ENCODE measurements at regions not wholly inside any gene's neighbourhood (a gene's known extent, or its start where the extent isn't known, plus 50 kb on each side); places are given as distances from the start of the nearest gene placed in this dataset.
"Not testable (repeated sequence)": the region's sequence is repeated elsewhere in the genome, so short reads cannot be mapped to it uniquely, and the experiment has no call there.

DNA sequence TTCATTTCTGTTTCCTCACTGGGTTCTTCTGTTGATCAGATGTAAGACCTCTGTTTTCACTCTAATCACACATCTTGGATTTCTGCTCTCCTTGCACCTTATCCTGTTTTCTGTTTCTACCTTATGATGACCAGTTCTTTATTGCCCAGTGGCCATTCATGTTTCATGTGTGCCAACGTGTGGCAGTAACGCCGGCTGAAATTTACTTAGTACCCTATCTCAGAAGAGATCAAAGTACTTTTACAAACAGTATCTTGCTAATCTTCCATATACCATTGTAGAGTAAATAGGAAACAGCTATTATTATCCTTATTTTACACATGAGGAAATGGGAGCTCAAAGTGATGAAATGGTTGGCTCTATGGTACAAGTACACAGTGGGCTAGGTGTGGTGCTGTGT lies 74.0 kb downstream of the GATA3 start:
- DNase-seq: no peak

DNA sequence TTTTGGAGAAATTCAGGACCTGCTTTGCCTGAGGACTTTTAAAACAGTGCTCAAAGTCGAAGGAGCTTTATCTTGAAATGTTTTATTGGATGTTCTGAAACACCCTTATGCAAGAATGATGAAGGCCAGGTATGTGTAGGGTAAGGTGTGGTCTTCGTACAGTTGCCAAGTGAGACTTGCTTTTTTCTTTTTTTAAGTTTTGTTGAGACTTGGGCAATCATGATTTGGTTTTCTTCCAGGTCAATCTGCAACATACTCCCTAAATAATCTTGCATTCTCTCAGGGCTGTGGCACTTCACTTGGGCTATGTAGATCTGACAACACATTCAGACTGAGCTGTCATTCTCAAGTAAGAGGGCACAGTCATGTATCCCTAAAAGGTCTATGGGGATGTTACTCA lies 75.0 kb downstream of the GATA3 start:
- DNase-seq: no peak

DNA sequence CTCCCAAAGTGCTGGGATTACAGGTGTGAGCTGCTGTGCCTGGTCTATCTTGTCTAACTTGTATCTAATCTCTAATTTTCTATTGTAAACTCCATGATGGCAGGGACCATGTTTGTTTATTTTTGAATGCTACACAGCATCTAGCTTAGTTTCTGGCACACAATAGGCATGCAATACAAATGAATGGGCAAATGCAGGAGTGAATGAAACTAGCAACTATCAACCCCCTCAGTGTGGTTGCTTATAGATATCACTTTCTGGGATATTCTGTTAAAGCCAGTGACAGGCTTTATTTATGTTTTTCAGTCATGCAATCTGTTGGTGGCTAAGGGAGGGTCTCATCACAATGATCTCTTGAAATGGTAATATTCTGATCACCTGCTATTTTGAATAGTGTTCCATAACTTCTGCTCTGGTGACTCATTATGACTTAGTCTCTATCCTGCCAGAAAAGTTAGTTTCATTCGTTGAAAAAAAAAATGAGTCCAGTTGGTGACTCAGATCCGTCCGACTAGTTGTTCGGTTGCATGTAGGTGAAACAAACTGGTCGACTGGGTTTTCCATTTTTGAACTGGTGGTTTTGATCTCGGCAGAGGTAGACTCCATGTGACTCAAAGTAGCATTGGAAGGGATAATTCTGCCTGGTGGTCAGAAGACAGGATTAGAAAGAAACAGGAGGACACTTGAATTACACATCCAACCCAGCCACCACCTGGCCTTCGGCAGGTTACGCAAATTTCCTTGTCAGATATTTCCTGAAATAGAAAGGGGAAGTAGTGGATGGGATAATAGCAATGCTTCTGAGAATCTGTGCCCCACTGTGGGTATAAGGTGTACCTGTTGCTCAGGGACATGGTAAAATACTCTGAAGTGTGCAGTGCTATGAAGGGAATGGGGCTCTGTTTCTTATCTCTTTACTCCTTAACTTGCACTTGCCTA lies 76.8 kb downstream of the GATA3 start:
- no peak for DNase-seq

DNA sequence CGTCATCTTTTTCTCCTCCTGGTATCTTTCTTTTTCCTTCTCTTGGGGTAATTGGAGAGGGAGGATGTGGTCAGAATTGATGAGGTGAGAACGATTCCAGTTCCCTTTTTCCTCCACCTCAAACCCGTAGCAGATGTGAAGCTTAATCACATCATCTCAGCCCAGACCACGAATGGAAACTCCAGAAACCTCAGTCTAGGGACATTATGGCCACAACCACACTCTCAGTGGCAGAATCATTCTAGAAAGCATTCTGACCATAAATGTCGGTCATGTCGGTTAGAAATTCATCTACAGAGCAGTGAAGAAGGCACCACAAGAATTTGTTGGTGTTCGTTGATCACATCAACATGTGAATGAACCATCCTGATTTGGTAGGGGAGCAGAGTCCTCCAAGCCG lies 78.7 kb downstream of the GATA3 start:
- DNase-seq: no peak

DNA sequence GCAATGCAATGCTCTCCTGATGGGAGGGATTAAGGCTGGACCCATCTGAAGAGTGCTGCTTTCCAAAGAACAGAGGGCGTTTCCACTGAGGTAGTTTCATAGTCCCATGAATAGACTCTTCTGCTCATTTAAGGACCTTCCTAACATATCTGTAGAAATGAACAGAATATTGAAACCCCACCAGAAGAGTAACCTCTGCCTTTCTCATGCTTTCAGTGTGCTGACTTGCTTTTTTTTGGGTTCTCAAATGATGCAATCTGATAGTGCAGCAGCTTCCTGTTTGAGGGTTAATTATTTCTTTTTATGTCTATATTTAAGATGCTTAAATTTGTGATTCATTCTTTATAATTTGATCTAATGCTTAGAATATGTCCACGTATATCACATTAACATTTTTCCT lies 82.2 kb downstream of the GATA3 start:
- no peak for DNase-seq

DNA sequence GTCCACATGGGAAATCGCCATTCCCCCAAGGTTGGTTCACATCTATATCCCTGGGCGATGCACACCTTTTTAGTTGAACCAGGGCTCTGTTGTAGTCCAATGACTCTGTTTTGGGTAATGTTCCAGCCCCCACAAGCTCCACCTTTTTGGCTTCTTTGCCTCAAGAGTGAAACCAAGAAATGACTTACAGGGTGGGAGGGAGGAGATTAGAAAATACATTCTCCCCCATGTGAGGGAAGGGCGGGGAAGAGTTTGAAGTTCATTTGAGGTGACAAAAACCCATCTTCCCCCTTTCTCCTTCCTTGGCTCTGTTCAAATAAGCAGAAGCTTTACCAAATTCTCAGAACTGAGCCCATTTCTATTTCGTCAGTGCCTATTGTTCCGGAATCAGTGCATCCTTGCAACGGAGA lies 82.8 kb downstream of the GATA3 start:
- DNase-seq: peak; percentile 18

DNA sequence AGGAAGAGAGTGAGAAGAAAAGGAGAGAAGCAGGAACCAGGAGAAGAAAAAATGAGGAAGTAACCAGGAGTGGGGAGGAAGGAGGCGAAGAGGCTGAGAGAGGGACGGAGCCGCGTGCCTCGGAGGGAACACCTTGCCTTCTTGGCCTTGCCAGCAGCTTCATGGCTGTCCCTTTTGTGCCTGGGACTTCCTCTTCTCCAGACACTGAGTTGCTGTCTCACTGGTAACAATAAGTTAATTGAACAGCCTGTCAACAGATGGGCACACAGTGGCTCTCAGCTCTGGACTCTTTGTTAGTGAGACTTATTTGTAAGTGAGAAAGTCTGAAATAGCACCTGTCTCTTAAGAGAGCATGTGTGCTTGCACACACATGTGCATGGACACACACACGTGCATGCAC lies 83.2 kb downstream of the GATA3 start:
- peak; percentile 21 for DNase-seq

DNA sequence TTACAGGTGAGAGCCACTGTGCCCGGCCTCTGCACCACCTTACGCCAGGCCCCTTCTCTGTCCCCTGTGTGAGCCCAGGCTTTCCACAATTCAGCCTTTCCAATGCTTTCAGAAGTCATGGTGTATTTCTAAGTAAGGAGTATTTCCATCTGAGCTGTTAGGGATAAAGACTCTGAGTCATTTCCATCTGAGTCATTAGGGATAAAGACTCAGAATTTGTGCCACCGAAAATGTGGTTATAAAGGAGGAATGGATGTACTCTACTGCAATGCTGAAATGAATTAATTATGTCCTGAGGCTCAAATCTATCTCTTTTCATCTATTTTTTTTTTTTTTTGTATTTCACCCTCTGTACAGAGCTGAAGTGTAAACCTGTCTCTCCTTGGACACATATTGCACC lies 84.0 kb downstream of the GATA3 start:
- no peak for DNase-seq

DNA sequence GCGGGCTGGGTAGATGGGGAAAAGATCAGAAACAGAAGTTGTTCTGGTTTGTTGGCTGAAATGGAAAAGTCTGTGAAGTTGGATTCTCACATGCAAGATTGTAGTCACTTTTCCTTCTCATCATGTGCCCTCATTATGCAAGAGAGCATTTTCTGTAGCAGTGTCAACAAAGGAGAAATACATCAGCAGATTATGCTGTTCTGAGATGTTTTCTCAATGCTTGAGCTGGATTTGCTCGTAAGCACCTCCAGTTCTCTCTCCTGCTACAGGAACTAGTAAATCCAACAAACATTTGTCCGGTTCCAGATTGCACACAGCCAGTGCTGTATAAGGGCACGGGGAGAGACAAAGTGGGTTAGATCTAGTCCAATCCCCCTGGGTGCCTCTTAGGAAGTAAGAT lies 90.0 kb downstream of the GATA3 start:
- no peak for DNase-seq

DNA sequence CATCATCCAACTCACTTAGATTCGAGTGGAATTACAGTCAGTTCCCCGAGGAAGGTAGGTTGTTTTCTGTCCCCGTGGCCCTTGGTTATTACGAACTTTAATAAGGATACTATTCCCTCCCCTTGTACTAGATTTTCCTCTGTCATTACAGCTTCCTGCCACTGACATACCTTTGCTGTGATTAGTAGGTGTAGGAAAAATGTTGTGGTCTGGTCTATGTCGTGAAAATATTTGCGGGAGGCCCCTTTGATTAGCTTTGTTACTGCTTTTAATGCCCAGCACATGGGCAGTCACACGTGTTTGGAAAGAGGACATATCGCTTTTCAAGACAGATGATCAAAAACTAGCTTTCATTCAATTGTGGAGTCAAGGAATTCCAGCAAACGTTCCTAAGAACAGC lies 92.2 kb downstream of the GATA3 start:
- no peak for DNase-seq

DNA sequence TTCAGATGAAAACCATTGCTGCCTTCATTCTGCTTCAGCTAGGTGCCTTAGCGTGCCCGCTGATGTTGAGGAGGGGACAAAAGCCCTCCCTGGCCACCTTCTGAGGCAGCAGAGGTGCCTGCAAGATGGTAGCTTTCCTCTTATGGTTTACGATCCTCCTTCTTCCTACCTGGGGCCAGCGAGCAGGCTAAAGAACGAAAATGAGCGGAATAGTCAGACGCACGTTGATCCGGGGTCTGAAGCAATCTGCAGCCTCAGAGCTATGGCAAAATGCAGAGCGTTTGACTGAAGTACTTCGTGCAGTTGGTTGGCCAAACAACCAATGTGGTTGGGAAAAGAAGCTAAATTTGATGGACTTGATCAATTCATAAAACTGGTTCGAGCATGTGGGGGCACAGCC lies 95.5 kb downstream of the GATA3 start:
- DNase-seq: no peak

DNA sequence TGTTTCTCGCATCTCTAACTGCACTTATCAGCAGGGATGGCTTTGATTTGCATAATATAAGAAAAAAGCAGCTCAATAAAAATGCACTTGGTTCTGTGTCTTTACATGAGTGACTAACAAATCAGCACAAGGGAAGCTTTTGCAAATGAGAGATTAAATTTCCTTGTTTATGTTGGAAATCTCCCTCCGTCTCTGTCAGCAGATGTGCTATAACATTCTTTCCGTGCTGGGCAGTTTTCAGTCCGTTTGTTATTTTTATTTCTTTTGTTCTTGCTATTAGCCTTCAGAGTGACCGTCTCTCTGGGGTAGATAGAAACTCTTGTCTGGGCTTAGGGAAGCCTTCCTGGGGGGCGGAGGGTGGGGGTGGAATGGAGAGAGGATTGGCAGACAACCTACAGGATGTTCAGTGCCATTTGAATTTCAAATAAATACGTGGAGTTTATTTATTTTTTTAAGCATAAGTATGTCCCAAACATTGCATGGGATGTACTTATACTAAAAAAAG lies 96.0 kb downstream of the GATA3 start:
- DNase-seq: no peak

DNA sequence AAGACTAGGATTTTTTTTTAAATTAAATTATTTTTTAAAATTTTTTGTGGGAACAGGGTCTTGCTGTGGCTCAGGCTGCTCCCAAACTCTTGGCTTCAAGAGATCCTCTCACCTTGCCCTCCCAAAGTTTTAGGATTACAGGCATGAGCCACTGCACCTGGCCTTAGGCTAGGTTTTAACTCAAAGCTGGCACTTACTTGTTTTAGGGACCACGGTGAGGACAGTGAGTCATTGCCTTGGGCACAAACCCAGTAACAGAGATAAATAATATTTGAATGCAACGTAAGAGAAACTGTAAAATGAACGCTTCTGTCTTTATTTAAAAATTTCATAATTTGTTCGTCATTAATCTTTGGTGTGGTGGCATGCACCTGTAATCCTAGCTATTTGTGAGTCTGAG lies 96.6 kb downstream of the GATA3 start:
- DNase-seq: no peak

DNA sequence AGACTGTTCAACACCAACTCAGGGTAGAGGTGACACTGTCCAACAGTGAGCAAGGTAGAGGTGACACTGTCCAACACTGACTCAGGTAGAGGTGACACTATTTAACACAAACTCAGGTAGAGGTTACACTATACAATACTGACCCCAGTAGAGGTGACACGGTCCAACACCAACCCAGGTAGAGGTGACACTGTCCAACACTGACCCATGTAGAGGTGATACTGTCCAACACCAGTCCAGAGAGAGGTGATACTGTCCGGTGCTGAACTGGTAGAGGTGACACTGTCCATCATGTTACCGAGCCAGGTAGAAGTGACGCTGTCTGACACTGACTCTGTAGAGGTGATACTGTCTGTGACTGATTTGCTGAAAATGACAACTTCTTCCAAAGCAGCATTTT lies 102.4 kb downstream of the GATA3 start:
- no peak for DNase-seq

DNA sequence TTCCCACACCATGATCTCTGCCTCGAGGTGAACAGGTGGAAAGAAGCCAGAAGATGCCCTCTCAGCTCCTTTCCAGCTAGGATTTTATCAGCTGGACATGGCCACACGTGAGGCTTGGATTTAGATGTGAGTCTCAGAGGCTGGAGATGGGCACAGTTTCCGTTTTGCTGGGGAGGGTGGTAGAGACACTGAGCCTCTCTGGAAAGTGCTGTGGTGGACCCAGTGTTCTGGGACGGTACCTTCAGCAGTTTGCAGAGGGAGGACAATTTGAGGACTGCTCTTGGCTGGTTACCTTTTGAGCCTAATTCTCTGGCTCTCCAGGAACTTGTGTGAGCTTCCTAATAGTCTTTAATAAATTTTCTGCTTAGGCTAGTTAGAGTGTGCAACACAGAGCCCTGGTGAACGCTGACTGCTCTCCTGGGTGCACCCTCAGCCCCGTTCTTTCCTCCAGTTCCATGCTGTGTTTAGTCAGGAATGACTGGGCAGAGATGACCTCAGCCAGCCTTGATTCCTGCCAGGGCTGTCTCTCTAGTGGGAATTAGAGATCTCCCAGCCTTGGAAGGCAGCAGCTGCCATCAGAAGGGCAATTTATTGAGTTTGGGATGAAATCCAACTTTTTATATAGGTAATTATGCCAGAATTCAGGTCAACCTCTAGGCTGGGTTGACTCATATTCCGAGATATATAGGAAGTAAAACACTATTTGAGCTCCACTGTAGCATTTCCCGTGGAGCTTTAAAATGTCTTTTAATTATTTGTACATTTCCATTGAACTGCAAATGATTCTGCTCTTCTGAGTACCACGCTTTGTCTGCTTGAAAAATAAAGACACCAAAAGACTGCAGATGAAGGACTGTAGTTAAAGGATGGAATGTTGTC lies 103.9 kb downstream of the GATA3 start:
- DNase-seq: no peak

DNA sequence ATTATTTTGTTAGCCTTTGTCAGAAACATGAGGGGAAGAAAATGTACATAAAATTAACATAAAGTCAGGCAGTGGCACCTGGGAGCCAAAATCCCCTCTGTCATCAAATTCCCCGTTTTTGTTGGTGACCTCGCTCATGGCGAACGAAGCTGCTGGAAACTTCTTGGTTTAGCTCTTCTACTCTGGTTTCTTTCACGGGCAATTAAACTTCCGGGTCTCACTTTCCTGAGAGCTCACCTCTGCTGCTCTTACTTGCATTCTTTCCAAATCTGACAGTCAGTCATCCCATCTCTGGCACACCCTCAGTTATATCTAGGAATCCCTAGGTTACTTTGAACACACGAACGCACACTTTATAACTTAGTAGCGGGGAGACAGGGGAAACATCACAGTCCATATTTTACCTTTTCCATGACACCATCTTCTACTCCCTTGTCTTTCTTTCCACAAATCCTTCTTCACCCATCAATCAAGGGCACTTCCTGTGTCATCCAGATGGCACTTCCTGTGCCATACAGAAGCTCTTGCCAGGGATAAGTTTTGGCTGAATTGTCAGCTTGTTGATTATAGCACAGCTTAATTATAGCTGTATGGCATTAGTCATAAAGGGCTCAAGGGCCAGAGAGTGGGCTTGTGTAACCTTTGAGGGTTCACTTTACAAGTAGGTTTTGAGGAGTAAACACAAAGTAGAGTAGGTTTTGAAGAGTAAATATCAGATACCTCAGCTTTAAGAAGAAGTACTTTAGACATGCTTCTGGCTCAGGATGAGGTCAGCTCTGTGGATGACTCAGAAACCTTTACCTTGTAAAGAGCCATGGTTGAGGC lies 105.1 kb downstream of the GATA3 start:
- no peak for DNase-seq

DNA sequence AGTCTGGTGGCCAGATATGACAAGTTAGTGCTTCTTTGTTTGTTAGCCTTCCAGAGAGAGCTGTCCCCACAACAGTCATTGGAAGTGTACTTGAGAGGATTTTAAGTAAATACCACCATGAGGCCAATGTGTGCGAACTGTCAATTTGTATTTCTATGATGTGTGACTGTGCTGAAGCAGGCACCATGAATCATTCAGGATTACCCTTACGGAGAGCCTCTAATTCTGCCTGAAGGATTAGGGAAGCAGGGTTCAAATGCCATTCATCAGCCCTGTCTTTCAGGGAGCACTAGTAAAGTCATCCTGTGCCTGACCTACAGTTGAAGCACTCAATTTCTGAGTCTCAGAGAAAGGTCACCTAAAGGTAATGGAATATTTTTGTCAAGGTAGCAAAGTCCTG lies 109.3 kb downstream of the GATA3 start:
- DNase-seq: no peak

DNA sequence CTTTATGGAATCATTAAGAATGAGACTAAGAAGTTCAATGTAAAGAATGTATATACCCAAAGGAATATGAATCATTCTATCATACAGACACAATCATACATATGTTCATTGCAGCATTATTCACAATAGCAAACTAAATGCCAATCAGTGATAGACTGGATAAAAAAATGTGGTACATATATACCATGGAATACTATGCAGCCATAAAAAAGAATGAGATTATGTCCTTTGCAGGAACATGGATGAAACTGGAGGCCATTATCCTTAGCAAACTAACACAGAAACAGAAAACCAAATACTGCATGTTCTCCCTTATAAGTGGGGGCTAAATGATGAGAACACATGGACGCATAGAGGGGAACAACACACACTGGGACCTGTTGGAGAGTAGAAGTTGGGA lies 110.2 kb downstream of the GATA3 start:
- not testable (repeated sequence) for DNase-seq

DNA sequence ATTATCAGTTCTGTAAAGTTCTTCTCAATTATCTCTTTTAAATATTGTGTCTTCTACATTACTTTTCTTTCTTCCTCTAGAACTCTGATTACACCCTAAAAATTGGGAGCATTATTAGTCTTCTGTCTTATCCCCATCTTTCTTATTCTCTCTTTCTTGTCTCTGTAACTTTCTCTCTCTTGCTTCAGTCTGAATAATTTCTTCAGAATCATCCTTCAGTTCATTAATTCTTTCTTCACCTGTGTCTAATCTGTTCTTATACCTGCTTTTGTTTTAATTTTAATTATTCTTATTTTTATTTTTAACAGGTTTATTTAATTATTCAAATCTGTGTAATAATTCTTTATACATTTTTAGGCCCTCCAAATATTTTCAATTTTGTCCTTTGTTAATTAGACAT lies 114.3 kb downstream of the GATA3 start:
- DNase-seq: no peak

DNA sequence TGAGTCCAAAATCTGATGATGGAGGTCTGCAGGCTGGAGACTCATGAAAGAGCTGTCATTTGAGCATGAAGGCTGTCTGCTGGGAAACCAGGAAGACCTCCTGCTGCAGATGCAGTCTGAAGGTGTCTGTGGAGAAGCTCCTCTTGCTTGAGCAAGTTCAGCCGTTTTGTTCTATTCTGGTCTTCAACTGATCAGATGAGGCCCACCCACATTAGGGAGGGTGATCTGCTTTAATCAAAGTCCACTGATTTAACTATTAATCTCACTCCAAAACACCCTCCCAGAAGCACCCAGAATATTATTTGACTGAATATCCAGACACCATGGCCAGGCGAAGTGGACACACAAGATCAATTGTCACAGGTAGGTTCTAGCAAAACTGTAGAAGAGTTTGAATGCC lies 116.5 kb downstream of the GATA3 start:
- no peak for DNase-seq

DNA sequence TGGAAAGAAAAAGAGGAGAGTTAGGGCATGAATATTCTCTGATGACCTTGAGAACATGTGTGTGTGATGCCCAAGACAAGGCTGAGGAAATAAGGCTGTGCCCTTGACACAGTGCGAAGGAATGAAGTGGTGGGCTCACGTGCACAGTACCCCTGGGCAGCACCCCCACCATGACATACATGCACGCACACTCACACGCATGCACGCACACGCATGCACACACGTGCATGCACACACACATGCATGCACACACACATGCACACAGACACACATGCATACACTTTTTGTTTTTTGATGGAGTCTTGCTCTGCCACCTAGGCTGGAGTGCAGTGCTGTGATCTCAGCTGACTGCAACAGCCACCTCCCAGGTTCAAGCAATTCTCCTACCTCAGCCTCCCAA lies 118.1 kb downstream of the GATA3 start:
- DNase-seq: no peak

DNA sequence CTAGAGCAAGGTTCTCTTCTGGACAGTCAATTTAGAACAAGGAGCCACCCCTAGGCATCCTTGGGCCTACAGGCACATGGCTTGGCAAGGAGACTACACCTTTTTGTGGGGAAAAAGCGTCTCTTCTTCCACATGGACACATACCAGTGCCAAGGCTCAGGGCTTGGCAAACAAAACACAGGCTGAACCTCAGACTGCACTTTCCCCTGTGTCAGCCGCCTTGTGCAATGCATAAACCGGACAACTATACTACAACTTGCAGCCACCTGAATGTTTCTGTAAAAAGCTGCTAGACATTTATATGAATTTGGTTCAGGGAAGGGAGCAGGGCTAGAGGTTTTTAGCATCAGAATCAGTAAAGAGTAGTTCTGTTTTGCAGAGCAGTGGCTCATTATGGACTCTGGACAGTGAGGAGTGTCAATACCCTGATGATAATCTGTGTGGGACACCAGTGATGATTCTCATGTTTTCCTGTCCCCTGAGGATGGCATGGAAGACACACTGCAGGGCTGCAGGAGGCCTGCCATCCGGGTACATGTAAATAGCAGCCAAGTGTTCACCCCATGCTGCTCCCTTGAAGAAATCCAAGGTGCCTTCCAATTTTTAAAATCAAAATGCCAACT lies 118.9 kb downstream of the GATA3 start:
- no peak for DNase-seq

DNA sequence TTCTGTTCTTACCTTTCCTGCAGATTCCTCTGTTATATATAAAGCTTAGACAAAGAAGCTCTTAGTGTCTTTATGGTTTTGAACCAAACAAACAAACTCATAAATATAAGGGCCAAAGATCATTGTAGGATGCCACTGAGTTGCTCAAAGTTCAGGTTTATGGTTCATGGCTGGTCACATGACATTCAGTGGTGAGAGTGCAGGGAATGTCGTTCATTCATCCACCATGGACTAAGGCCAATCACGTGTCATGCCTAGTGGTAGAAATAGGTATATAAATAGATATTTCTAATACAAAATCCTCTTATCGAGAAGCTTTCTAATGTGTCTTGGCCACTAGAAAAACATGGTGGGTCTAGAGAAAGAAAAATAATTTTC lies 119.4 kb downstream of the GATA3 start:
- DNase-seq: no peak

All from CD4-positive, alpha-beta T cell treated with Interleukin-15 for 1 hour (primary cell).